GM21390 (cell line): ENCODE measurements at regions not wholly inside any gene's neighbourhood (a gene's known extent, or its start where the extent isn't known, plus 50 kb on each side); places are given as distances from the start of the nearest gene placed in this dataset.
"Not testable (repeated sequence)": the region's sequence is repeated elsewhere in the genome, so short reads cannot be mapped to it uniquely, and the experiment has no call there.

Experiments used
- ATAC-seq: cut with Tn5 transposase; IDR thresholded peaks from one replicate; pipeline ENCODE4 v1.9.1; 2021; ENCODE audit not compliant: unreplicated experiment

- ATAC-seq, result no peak
Observed at GRCh38 chr18:66011916-66012315, 261.1 kb downstream of the CDH7 start.

GRCh38 chr18:66005831-66006588 is 255.2 kb downstream of the CDH7 start:
- ATAC-seq, result no peak

- ATAC-seq, result not testable (repeated sequence)
Observed at GRCh38 chr18:65998971-65999700, 248.3 kb downstream of the CDH7 start.

GRCh38 chr18:65995206-65995605 is 244.4 kb downstream of the CDH7 start:
- ATAC-seq, result no peak

- no peak for ATAC-seq
Observed at GRCh38 chr18:65994302-65994701, 243.5 kb downstream of the CDH7 start.

GRCh38 chr18:65990944-65991708 is 240.3 kb downstream of the CDH7 start:
- ATAC-seq, result no peak

- no peak for ATAC-seq
Observed at GRCh38 chr18:65990174-65990690, 239.4 kb downstream of the CDH7 start.

- ATAC-seq, result no peak
Observed at GRCh38 chr18:65988972-65989371, 238.2 kb downstream of the CDH7 start.

GRCh38 chr18:65988386-65988785 is 237.6 kb downstream of the CDH7 start:
- ATAC-seq, result no peak

- ATAC-seq, result no peak
Observed at GRCh38 chr18:65983750-65984149, 232.9 kb downstream of the CDH7 start.

- ATAC-seq, result no peak
Observed at GRCh38 chr18:65975536-65975935, 224.7 kb downstream of the CDH7 start.

GRCh38 chr18:65974758-65975157 is 223.9 kb downstream of the CDH7 start:
- no peak for ATAC-seq

GRCh38 chr18:65968239-65969004 is 217.6 kb downstream of the CDH7 start:
- ATAC-seq, result no peak

GRCh38 chr18:65955747-65956146 is 204.9 kb downstream of the CDH7 start:
- no peak for ATAC-seq

GRCh38 chr18:65954372-65954771 is 203.6 kb downstream of the CDH7 start:
- no peak for ATAC-seq

GRCh38 chr18:65946777-65947176 is 196.0 kb downstream of the CDH7 start:
- no peak for ATAC-seq

GRCh38 chr18:65943268-65943667 is 192.5 kb downstream of the CDH7 start:
- no peak for ATAC-seq

GRCh38 chr18:65942854-65943253 is 192.0 kb downstream of the CDH7 start:
- ATAC-seq, result no peak

GRCh38 chr18:65942104-65942503 is 191.3 kb downstream of the CDH7 start:
- ATAC-seq, result no peak

- ATAC-seq, result no peak
Observed at GRCh38 chr18:65941482-65941881, 190.7 kb downstream of the CDH7 start.
